ENCODE measurements at regions not wholly inside any gene's neighbourhood (a gene's known extent, or its start where the extent isn't known, plus 50 kb on each side); places are given as distances from the start of the nearest gene placed in this dataset.
"Not testable (repeated sequence)": the region's sequence is repeated elsewhere in the genome, so short reads cannot be mapped to it uniquely, and the experiment has no call there.

GRCh38 chr4:136055360-136055759 lies 1476.9 kb downstream of the PCDH18 start:
- DNase-seq (ENCODE audit: low read depth) = no peak

- DNase-seq (ENCODE audit: low read depth) = no peak
Observed at GRCh38 chr4:136036744-136037143, 1495.5 kb downstream of the PCDH18 start.

GRCh38 chr4:136032391-136032790 lies 1499.9 kb downstream of the PCDH18 start:
- no peak for DNase-seq (ENCODE audit: low read depth)

GRCh38 chr4:136025540-136025939 lies 1506.8 kb downstream of the PCDH18 start:
- no peak for DNase-seq (ENCODE audit: low read depth)

- DNase-seq (ENCODE audit: low read depth) = no peak
Observed at GRCh38 chr4:136017556-136017955, 1514.7 kb downstream of the PCDH18 start.

- DNase-seq (ENCODE audit: low read depth) = no peak
Observed at GRCh38 chr4:136012220-136012619, 1520.1 kb downstream of the PCDH18 start.

GRCh38 chr4:136009258-136009832 lies 1522.9 kb downstream of the PCDH18 start:
- no peak for DNase-seq (ENCODE audit: low read depth)

GRCh38 chr4:136007991-136008390 lies 1524.3 kb downstream of the PCDH18 start:
- DNase-seq (ENCODE audit: low read depth) = no peak

- no peak for DNase-seq (ENCODE audit: low read depth)
Observed at GRCh38 chr4:136002316-136002715, 1530.0 kb downstream of the PCDH18 start.

GRCh38 chr4:136001791-136002190 lies 1530.5 kb downstream of the PCDH18 start:
- DNase-seq (ENCODE audit: low read depth) = no peak

- no peak for DNase-seq (ENCODE audit: low read depth)
Observed at GRCh38 chr4:136000246-136000645, 1532.0 kb downstream of the PCDH18 start.

- no peak for DNase-seq (ENCODE audit: low read depth)
Observed at GRCh38 chr4:135994360-135994759, 1537.9 kb downstream of the PCDH18 start.

GRCh38 chr4:135976860-135977259 lies 1555.4 kb downstream of the PCDH18 start:
- DNase-seq (ENCODE audit: low read depth) = no peak

- no peak for DNase-seq (ENCODE audit: low read depth)
Observed at GRCh38 chr4:135966936-135967335, 1565.4 kb downstream of the PCDH18 start.

- no peak for DNase-seq (ENCODE audit: low read depth)
Observed at GRCh38 chr4:135963009-135963408, 1569.3 kb downstream of the PCDH18 start.

GRCh38 chr4:135949931-135950330 lies 1582.4 kb downstream of the PCDH18 start:
- DNase-seq (ENCODE audit: low read depth) = no peak

GRCh38 chr4:135948797-135949196 lies 1583.5 kb downstream of the PCDH18 start:
- no peak for DNase-seq (ENCODE audit: low read depth)

GRCh38 chr4:135941671-135942070 lies 1590.6 kb downstream of the PCDH18 start:
- DNase-seq (ENCODE audit: low read depth) = no peak

GRCh38 chr4:135934026-135934425 lies 1598.3 kb downstream of the PCDH18 start:
- no peak for DNase-seq (ENCODE audit: low read depth)

GRCh38 chr4:135927651-135928050 lies 1604.6 kb downstream of the PCDH18 start:
- no peak for DNase-seq (ENCODE audit: low read depth)

GRCh38 chr4:135921081-135921480 lies 1611.2 kb downstream of the PCDH18 start:
- no peak for DNase-seq (ENCODE audit: low read depth)

- no peak for DNase-seq (ENCODE audit: low read depth)
Observed at GRCh38 chr4:135917011-135917410, 1615.3 kb downstream of the PCDH18 start.

- DNase-seq (ENCODE audit: low read depth) = no peak
Observed at GRCh38 chr4:135900956-135901355, 1631.3 kb downstream of the PCDH18 start.

- DNase-seq (ENCODE audit: low read depth) = not testable (repeated sequence)
Observed at GRCh38 chr4:135864304-135864703, 1662.7 kb upstream of the PABPC4L start.

GRCh38 chr4:135840781-135841180 lies 1639.2 kb upstream of the PABPC4L start:
- no peak for DNase-seq (ENCODE audit: low read depth)

Data from activated T-cell treated with anti-CD3 and anti-CD28 coated beads for 24 hours (primary cell).